ENCODE measurements at regions not wholly inside any gene's neighbourhood (a gene's known extent, or its start where the extent isn't known, plus 50 kb on each side); places are given as distances from the start of the nearest gene placed in this dataset.

DNA sequence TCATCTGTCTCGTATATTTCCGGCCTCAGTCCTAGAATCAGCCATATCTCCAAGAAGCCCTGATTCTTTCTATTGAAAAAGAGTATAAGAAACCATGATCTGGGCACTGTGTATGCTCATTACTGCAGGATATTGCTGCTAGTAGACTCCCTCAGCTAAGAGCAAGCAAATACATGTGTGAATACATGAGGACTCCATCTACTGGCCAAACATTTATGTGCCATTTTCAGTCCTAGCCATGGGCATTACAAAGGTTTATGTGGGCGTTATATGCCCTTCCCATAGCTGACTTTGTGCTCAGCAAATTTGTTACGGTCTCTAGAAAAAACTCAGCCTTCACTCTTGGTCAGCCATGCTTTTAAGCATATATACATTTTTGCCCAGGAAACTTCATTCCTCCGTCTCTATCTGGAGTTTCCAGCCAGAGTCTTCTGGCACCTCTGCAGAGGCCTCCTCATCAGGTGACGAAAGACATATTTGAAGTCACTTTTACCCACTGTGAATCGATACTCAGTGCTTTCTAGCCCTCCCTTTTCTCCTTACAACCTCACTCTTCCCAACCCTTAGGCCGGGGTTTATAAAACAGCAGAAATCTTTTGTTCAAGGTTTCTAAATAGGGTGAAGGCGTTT, 1495.6 kb upstream of the CDH6 start:
- H3K27ac Mint-ChIP-seq: no peak overlapping the region
- no peak for DNase-seq
- H3K4me3 Mint-ChIP-seq: no peak overlapping the region
- no peak for ATAC-seq
- H3K27me3 Mint-ChIP-seq: no peaks in the 10 kb centered on the region
- no peaks in the 10 kb centered on the region for H3K4me1 Mint-ChIP-seq
- peaks cover 0 to 26% (median 11%) of the 10 kb centered on the region in 9 donors for H3K9me3 Mint-ChIP-seq
- POLR2A ChIA-PET: no interaction called here
- no peaks in the 10 kb centered on the region for H3K36me3 Mint-ChIP-seq

DNA sequence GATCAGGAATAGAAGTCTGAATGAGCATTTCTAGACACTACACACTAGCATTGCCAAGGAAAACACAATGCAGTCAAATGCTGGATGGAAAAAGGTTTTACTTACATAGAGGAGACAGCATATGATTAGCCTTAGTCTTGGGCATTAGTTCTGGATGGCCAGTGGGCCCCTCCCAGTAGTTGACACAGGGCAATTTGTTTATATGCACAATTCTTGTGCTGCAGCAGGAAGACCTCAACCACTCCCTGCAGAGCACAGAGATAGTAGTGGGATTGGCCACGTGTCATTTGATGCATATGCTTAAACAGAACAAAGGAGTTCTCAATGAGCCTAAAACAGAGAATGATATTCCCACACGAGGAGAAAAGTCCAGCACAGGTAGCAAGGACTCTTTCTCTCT, 1496.2 kb upstream of the CDH6 start:
- Mint-ChIP-seq H3K4me1 (no peaks in the 10 kb centered on the region), H3K4me3 (no peak overlapping the region), H3K36me3 (no peaks in the 10 kb centered on the region), H3K27ac (no peak overlapping the region), H3K27me3 (no peaks in the 10 kb centered on the region), H3K9me3 (peaks cover 0 to 25% (median 11%) of the 10 kb centered on the region in 9 donors)
- DNase-seq: no peak
- ATAC-seq: no peak
- POLR2A ChIA-PET: no interaction called here

DNA sequence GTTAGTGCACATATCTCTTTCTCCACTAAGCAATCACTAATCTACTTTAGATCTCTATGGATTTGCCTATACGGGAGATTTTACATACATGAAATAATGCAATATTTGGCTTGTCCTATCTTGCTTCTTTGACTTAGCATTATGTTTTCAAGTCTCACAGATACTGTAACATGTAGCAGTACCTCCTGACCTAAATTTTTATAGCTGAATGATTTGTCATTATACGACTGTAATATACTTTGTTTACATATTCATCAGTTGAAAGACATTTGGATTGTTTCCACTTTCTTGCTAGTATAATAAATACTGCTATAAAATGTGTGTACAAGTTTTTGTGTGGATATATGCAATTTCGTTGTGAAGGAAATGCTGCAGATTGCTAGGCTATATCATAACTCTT, 1520.8 kb upstream of the CDH6 start:
- no peak for DNase-seq
- peaks cover 0 to 6% (median 0%) of the 10 kb centered on the region in 3 donors for H3K36me3 Mint-ChIP-seq
- H3K9me3 Mint-ChIP-seq: peaks cover 5 to 36% (median 23%) of the 10 kb centered on the region in 9 donors
- POLR2A ChIA-PET: no interaction called here
- no peak overlapping the region for H3K27ac Mint-ChIP-seq
- H3K4me1 Mint-ChIP-seq: no peaks in the 10 kb centered on the region
- ATAC-seq: no peak
- H3K4me3 Mint-ChIP-seq: no peak overlapping the region
- H3K27me3 Mint-ChIP-seq: no peaks in the 10 kb centered on the region

DNA sequence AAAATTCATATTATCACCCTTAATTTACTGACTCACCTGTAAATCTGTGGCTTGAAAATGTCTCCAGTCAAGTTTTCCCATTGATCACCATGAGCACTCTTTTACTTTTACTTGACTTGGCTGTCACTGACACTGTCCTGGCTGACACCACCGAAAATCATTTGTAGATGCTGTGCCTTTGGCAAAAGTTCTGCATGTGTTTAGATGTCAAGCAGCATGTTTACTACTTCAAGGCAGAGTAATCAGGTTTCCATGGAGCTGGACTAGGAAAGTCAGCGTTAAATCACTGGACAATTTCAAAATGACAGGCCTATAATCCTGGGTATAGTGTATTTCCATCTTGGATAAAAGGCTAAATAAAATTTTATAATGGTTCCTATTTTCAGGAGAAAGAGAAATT, 1530.6 kb upstream of the CDH6 start:
- Mint-ChIP-seq H3K4me3 (no peak overlapping the region), H3K27ac (no peak overlapping the region), H3K9me3 (peaks cover 6 to 43% (median 17%) of the 10 kb centered on the region in 9 donors), H3K27me3 (no peaks in the 10 kb centered on the region), H3K4me1 (no peaks in the 10 kb centered on the region), H3K36me3 (no peaks in the 10 kb centered on the region)
- ATAC-seq (no peak), DNase-seq (no peak)
- POLR2A ChIA-PET: no interaction called here

DNA sequence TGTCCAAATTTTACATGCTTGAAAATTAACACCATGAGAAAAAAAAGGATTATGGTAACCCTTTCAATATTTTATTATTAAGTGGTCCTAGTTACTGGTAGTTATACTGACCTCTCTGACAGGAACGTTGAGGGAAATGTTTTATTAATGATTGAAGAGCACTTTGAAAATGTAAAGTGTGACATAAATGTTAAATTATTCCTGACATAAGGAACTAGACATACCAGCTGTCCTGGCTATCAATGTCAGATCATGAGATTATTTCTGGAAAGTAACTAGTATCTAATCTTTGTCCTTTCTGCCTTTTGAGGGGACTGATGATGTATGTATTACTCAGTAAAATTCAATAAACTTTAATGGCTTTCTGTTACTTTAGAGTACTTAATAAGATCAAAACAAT, 1538.5 kb upstream of the CDH6 start:
- ATAC-seq (no peak), DNase-seq (no peak)
- Mint-ChIP-seq H3K27ac (no peak overlapping the region), H3K27me3 (no peaks in the 10 kb centered on the region), H3K4me1 (no peaks in the 10 kb centered on the region), H3K9me3 (peaks cover 2 to 23% (median 14%) of the 10 kb centered on the region in 9 donors), H3K36me3 (no peaks in the 10 kb centered on the region), H3K4me3 (no peak overlapping the region)
- POLR2A ChIA-PET: no interaction called here

DNA sequence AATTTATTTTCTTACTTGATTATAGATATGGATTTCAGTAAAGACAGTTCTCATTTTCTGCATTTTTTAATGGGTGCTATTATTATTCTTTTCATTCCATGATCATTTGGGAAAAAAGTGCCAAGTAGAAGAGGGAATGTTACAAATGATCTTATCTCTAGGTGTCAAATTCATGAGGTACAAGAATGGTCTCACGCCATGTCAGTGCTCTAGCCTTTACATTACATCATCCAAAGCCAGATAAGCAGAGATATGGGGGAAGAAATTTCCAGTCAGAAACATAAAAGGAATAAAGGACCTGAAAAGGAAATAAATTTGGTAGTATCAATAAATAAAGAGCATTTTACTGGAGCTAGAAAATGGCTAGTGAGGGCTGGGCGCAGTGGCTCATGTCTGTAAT, 1544.2 kb upstream of the CDH6 start:
- Mint-ChIP-seq H3K27ac (no peak overlapping the region), H3K27me3 (no peaks in the 10 kb centered on the region), H3K9me3 (peaks cover 0 to 26% (median 16%) of the 10 kb centered on the region in 9 donors), H3K36me3 (no peaks in the 10 kb centered on the region), H3K4me3 (no peak overlapping the region), H3K4me1 (no peaks in the 10 kb centered on the region)
- POLR2A ChIA-PET: no interaction called here
- DNase-seq: no peak
- no peak for ATAC-seq

DNA sequence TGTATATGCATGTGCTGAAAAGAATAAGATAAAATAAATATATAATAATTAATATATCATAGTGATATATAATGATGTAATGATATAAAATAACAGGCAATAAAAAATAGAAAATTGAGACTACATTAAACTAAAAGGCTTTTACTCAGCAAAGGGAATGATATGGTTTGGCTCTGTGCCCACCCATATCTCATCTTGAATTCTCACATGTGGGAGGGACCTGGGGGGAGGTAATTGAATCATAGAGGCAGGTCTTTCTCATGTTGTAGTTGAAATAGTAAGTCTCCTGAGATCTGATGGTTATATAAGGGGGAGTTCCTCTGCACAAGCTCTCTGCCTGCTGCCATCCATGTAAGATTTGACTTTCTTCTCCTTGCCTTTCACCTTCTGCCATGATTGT, 1550.9 kb upstream of the CDH6 start:
- POLR2A ChIA-PET: no interaction called here
- Mint-ChIP-seq H3K36me3 (peaks cover 0 to 5% (median 0%) of the 10 kb centered on the region in 3 donors), H3K27ac (no peak overlapping the region)

DNA sequence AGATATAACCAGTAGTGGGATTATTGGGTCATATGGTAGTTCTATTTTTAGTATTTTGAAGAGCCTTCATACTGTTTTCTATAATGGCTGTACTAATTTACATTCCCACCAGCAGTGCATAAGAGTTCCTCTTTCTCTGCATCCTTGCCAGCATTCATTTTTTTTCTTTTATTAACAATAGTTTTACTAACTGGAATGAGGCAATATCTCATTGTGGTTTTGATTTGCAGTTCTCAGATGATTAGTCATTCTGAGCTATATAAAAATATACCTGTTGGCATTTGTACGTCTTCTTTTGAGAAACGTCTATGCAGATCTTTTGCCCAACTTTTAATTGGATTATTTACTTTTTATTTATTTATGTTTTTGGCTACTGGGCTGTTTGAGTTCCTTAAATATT, 1579.3 kb upstream of the CDH6 start:
- Mint-ChIP-seq H3K27me3 (no peaks in the 10 kb centered on the region), H3K36me3 (peaks cover 0 to 3% (median 0%) of the 10 kb centered on the region in 3 donors), H3K4me1 (no peaks in the 10 kb centered on the region), H3K27ac (no peak overlapping the region), H3K9me3 (peaks cover 5 to 41% (median 27%) of the 10 kb centered on the region in 9 donors), H3K4me3 (no peak overlapping the region)
- ATAC-seq: no peak
- POLR2A ChIA-PET: no interaction called here
- DNase-seq: no peak

More for the DNA sequence above, 1550.9 kb upstream of the CDH6 start:
- no peak overlapping the region for H3K4me3 Mint-ChIP-seq
- DNase-seq (no peak), ATAC-seq (no peak)
- H3K4me1 Mint-ChIP-seq: no peaks in the 10 kb centered on the region
- peaks cover 9 to 41% (median 25%) of the 10 kb centered on the region in 9 donors for H3K9me3 Mint-ChIP-seq
- no peaks in the 10 kb centered on the region for H3K27me3 Mint-ChIP-seq

DNA sequence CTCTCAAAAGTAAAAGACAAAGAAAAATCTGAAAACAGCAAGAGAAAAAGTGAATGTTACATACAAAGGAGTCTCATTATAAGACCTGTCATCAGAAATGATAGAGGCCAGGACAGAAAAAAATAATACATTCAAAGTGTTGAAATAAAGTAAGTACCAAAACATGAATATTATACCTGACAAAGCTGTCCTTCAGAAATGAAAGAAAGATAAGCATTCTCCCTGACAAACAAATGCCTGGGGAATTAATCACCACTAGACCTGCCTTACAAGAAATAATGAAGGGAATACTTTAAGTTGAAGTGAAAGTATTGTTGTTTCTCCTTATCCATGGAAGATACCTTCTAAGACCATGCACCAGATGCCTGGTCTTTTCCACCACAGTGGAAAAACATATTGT, 1605.2 kb upstream of the CDH6 start:
- Mint-ChIP-seq H3K36me3 (peaks cover 0 to 3% (median 0%) of the 10 kb centered on the region in 3 donors), H3K27me3 (no peaks in the 10 kb centered on the region), H3K9me3 (peaks cover 3 to 37% (median 20%) of the 10 kb centered on the region in 9 donors), H3K27ac (no peak overlapping the region), H3K4me3 (no peak overlapping the region), H3K4me1 (no peaks in the 10 kb centered on the region)
- POLR2A ChIA-PET: no interaction called here
- ATAC-seq (no peak), DNase-seq (no peak)

DNA sequence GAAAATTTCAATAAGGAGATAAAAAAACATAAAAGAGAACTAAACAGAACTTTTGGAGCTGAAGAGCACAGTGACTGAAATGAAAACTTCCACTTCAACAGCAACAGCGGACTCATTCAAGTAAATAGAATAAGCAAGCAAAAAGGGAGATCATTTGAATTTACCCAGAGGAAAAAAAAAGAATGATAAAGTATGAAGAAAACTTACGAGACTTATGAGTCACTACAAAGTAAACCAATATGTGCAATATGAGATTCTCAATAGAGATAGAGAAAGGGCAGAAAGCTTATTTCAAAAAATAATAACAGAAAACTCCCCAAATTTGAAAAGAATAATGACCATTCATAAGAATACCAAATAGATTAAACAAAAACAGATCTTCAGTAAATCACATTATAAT, 1605.7 kb upstream of the CDH6 start:
- no peak for DNase-seq
- Mint-ChIP-seq H3K4me1 (no peaks in the 10 kb centered on the region), H3K27me3 (no peaks in the 10 kb centered on the region), H3K9me3 (peaks cover 3 to 39% (median 24%) of the 10 kb centered on the region in 9 donors), H3K27ac (no peak overlapping the region), H3K4me3 (no peak overlapping the region), H3K36me3 (peaks cover 0 to 5% (median 1%) of the 10 kb centered on the region in 3 donors)
- no peak for ATAC-seq
- POLR2A ChIA-PET: no interaction called here

DNA sequence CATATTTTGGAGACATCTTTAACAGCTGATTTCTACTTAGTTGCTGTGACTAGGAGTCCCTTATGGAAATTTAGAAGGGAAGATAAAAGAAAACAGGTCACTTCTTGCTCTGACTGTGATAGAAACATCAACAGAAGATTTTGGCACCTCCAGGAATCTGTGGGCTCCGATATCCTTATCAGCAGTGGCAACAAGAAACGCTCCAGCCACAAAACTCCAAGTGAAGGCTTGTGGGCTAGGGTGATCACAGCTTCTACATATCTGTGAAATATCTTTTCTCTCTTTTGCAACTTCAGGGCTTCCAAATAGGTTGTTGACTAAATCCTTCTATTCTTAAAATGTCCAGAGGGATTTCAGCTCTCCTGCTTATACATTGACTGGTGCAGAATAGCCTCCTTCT, 1625.5 kb upstream of the CDH6 start:
- no peaks in the 10 kb centered on the region for H3K36me3 Mint-ChIP-seq
- H3K9me3 Mint-ChIP-seq: peaks cover 0 to 20% (median 9%) of the 10 kb centered on the region in 9 donors
- H3K27me3 Mint-ChIP-seq: no peaks in the 10 kb centered on the region
- no peak for ATAC-seq
- H3K4me1 Mint-ChIP-seq: no peaks in the 10 kb centered on the region
- no peak for DNase-seq
- POLR2A ChIA-PET: no interaction called here
- H3K27ac Mint-ChIP-seq: no peak overlapping the region
- no peak overlapping the region for H3K4me3 Mint-ChIP-seq

DNA sequence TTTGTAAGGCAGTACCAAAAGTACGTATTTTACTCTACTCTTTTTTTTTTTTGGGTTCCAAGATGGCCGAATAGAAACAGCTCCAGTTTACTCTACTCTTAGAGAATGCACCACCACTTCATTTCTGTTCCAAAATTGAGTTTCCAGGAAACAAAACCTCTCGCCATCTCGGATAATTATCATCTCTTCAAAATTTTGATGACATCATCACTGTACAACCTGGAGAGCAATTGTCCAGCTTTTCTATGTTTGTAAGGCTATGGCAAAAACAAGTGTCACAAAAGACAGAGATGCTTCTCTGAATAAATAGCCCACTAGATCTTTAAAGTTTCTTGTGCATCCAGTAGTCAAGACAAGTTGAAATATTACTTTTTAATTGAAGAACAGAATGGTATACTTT, 1631.9 kb upstream of the CDH6 start:
- Mint-ChIP-seq H3K4me3 (no peak overlapping the region), H3K4me1 (no peaks in the 10 kb centered on the region), H3K27ac (no peak overlapping the region), H3K9me3 (peaks cover 0 to 17% (median 3%) of the 10 kb centered on the region in 9 donors), H3K36me3 (no peaks in the 10 kb centered on the region), H3K27me3 (no peaks in the 10 kb centered on the region)
- DNase-seq (no peak), ATAC-seq (no peak)
- POLR2A ChIA-PET: no interaction called here

DNA sequence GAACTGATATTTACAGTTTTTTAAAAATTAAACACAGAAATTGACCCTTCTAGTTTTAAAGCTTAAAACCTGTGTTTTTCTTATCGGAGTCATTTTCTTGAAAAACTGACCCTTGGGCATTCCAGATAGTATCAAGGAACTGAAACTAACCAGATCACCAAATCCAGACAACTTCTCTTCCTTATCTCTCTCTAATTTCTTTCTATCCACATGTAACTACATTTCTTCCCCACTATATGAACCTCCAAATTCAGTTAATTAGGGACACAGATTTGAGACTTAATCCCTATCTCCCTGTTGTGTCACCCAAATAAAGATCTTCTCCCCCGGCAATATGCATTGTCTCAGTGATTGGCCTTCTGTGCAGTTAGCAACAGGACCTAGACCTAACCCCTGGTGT, 1643.0 kb upstream of the CDH6 start:
- DNase-seq (no peak), ATAC-seq (no peak)
- POLR2A ChIA-PET: no interaction called here
- H3K9me3 Mint-ChIP-seq: peaks cover 9 to 41% (median 19%) of the 10 kb centered on the region in 9 donors
- no peak overlapping the region for H3K27ac Mint-ChIP-seq
- H3K27me3 Mint-ChIP-seq: no peaks in the 10 kb centered on the region
- no peaks in the 10 kb centered on the region for H3K36me3 Mint-ChIP-seq
- H3K4me1 Mint-ChIP-seq: no peaks in the 10 kb centered on the region
- no peak overlapping the region for H3K4me3 Mint-ChIP-seq

DNA sequence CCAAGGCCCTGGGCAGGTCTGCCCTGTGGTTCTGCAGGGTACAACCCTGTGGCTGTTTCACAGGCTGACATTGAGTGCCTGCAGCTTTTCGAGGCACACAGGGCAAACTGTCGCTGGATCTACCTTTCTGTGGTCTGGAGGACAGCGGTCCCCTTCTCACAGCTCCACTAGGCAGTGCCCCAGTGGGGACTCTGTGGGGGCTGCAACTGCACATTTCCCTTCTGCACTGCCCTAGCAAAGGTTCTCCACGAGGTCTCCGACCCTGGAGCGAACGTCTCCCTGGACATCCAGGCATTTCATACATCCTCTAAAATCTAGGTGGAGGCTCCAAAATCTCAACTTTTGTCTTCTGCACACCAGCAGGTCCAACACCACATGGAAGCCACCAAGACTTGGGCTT, 1645.2 kb upstream of the CDH6 start:
- H3K27ac Mint-ChIP-seq: no peak overlapping the region
- POLR2A ChIA-PET: no interaction called here

More for the DNA sequence above, 1645.2 kb upstream of the CDH6 start:
- DNase-seq (no peak), ATAC-seq (no peak)
- H3K36me3 Mint-ChIP-seq: no peaks in the 10 kb centered on the region
- H3K9me3 Mint-ChIP-seq: peaks cover 6 to 40% (median 7%) of the 10 kb centered on the region in 9 donors
- no peaks in the 10 kb centered on the region for H3K4me1 Mint-ChIP-seq
- H3K4me3 Mint-ChIP-seq: no peak overlapping the region
- H3K27me3 Mint-ChIP-seq: no peaks in the 10 kb centered on the region

Data from naive thymus-derived CD8-positive, alpha-beta T cell (primary cell).